ENCODE measurements at regions not wholly inside any gene's neighbourhood (a gene's known extent, or its start where the extent isn't known, plus 50 kb on each side); places are given as distances from the start of the nearest gene placed in this dataset.

DNA sequence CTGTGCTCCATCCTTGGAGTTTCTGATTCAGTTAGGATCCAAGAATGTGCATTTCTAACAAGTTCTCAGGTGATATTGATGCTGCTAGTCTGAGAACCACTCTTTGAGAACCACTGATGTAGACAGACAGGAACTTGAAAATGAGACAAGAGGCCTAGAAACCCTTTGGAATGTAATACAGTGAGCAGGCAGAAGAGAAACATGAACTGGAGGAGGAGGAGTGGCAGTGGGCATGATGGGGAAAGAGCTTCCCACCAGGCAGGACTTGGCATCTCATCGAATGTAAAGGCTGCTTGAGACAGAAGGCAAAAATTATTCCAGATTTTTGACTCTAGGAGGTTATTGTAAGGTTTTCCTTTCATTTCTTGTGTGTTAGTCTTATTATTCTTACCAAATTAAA lies 295.8 kb upstream of the SGCD start:
- no peak for TF ChIP-seq TAF1 (IDR thresholded peaks at IDR 0.05; ENCODE audit: borderline replicate concordance, insufficient read depth, low read length)
- no peak for TF ChIP-seq REST (IDR thresholded peaks at IDR 0.05; ENCODE audit: insufficient read depth in 1 of 2, low read depth in 2 of 2, low read length in 2 of 2)

DNA sequence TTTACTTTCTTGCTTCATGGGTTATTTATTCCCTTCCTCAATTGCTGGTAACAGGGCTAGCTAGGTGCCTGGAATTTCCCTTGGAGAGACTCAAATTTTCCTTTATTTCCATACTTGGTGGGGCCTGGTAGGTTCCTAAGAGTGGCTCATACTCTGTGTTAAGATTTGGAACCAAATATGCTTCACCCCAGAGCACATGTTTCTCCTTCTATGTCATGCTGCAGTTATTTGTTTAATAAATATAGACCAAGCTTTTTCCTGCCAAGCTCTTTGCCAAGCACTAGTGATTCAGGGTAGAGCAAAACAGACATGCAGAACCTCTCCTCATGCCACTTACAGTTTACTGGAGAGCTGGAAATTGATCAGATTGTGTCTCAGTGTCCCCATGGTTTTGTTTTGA lies 290.3 kb upstream of the SGCD start:
- TF ChIP-seq SIN3A (IDR thresholded peaks at IDR 0.05; ENCODE audit: borderline replicate concordance, insufficient read depth, low read length) (no peak), FOXP2 (optimal IDR thresholded peaks at IDR 0.05; ENCODE audit: borderline replicate concordance, extremely low read depth, extremely low read length, insufficient read depth) (no peak), TAF1 (IDR thresholded peaks at IDR 0.05; ENCODE audit: borderline replicate concordance, insufficient read depth, low read length) (no peak), POLR2AphosphoS5 (IDR thresholded peaks at IDR 0.05; ENCODE audit: low read depth, low read length) (no peak), REST (IDR thresholded peaks at IDR 0.05; ENCODE audit: insufficient read depth in 1 of 2, low read depth in 2 of 2, low read length in 2 of 2) (no peak)

- TF ChIP-seq SIN3A (IDR thresholded peaks at IDR 0.05; ENCODE audit: borderline replicate concordance, insufficient read depth, low read length) (no peak), FOXP2 (optimal IDR thresholded peaks at IDR 0.05; ENCODE audit: borderline replicate concordance, extremely low read depth, extremely low read length, insufficient read depth) (no peak), TAF1 (IDR thresholded peaks at IDR 0.05; ENCODE audit: borderline replicate concordance, insufficient read depth, low read length) (no peak), POLR2AphosphoS5 (IDR thresholded peaks at IDR 0.05; ENCODE audit: low read depth, low read length) (no peak), REST (IDR thresholded peaks at IDR 0.05; ENCODE audit: insufficient read depth in 1 of 2, low read depth in 2 of 2, low read length in 2 of 2) (no peak)
Measured at GRCh38 chr5:156037151-156037909, 289.6 kb upstream of the SGCD start.

- TF ChIP-seq POLR2AphosphoS5 (IDR thresholded peaks at IDR 0.05; ENCODE audit: low read depth, low read length) = no peak
- TF ChIP-seq SIN3A (IDR thresholded peaks at IDR 0.05; ENCODE audit: borderline replicate concordance, insufficient read depth, low read length) = no peak
- no peak for TF ChIP-seq TAF1 (IDR thresholded peaks at IDR 0.05; ENCODE audit: borderline replicate concordance, insufficient read depth, low read length)
- no peak for TF ChIP-seq REST (IDR thresholded peaks at IDR 0.05; ENCODE audit: insufficient read depth in 1 of 2, low read depth in 2 of 2, low read length in 2 of 2)
- no peak for TF ChIP-seq FOXP2 (optimal IDR thresholded peaks at IDR 0.05; ENCODE audit: borderline replicate concordance, extremely low read depth, extremely low read length, insufficient read depth)
Measured at GRCh38 chr5:156042726-156043125, 284.2 kb upstream of the SGCD start.

GRCh38 chr5:156043351-156043750 lies 283.6 kb upstream of the SGCD start:
- no peak for TF ChIP-seq REST (IDR thresholded peaks at IDR 0.05; ENCODE audit: insufficient read depth in 1 of 2, low read depth in 2 of 2, low read length in 2 of 2)
